SK-N-SH (cell line): ENCODE measurements at regions not wholly inside any gene's neighbourhood (a gene's known extent, or its start where the extent isn't known, plus 50 kb on each side); places are given as distances from the start of the nearest gene placed in this dataset.

Experiments used
- CTCF ChIA-PET: fragments of 300-600, 350-600 bp; formaldehyde crosslinking; extraction: SDS; loops from one replicate; lab custom pipeline; 2021; lab: Yijun Ruan, JAX
- POLR2A ChIA-PET: fragments of 350-600 bp; sonication (Branson Sonifier 250); formaldehyde crosslinking; extraction: SDS; loops from one replicate; lab custom pipeline; 2020; ENCODE audit warnings: antibody characterized with exemption, inconsistent platforms; lab: Yijun Ruan, JAX
- DNase-seq: peaks from one replicate; pipeline ENCODE4 v3.0.0; 2012
- H2AFZ ChIP-seq: fragments of 200-600 bp; sonication (generic); 2 replicates; pipeline ENCODE4 v1.8.1; 2016; ENCODE audit warnings: antibody characterized with exemption, mild to moderate bottlenecking, low read depth
- H3F3A ChIP-seq: fragments of 200-600 bp; sonication (generic); replicated peaks from 2 replicates; pipeline ENCODE3; 2016; ENCODE audit warnings: antibody characterized with exemption, mild to moderate bottlenecking; ENCODE audit not compliant: insufficient read depth
- H3K27ac ChIP-seq, 2 experiments: fragments of 200-500 bp in 1 of 2; fragments of 200-600 bp in 1 of 2; sonication (Bioruptor generic) in 1 of 2; sonication (generic), shearing (Covaris generic) in 1 of 2; 2 replicates each; pipeline versions ENCODE4 v1.5.1 to v1.6.1; 2014 to 2016; ENCODE audit warnings: low read depth in 2 of 2, inconsistent platforms in 1 of 2, low read length in 1 of 2, mild to moderate bottlenecking in 1 of 2, mixed read lengths in 1 of 2
- H3K27me3 ChIP-seq: fragments of 200-600 bp; sonication (generic), shearing (Covaris generic); 2 replicates; pipeline ENCODE4 v1.6.1; 2016; ENCODE audit warnings: mixed run types; ENCODE audit not compliant: insufficient read depth
- H3K36me3 ChIP-seq, 2 experiments: fragments of 200-500 bp in 1 of 2; fragments of 200-600 bp in 1 of 2; sonication (Bioruptor generic) in 1 of 2; sonication (generic) in 1 of 2; replicated peaks in 1 of 2; 2 replicates each; pipeline versions ENCODE3 to v1.5.1; 2014 to 2016; ENCODE audit warnings: low read length in 1 of 2, mild to moderate bottlenecking in 1 of 2; ENCODE audit not compliant: insufficient read depth in 2 of 2, control insufficient read depth in 1 of 2
- H3K4me1 ChIP-seq, 2 experiments: fragments of 200-500 bp in 1 of 2; fragments of 200-600 bp in 1 of 2; sonication (Bioruptor generic) in 1 of 2; sonication (generic), shearing (Covaris generic) in 1 of 2; 2 replicates each; pipeline versions ENCODE4 v1.5.1 to v1.6.1; 2014 to 2016; ENCODE audit warnings: low read depth in 1 of 2, low read length in 1 of 2, mixed run types in 1 of 2; ENCODE audit not compliant: insufficient read depth in 2 of 2, control insufficient read depth in 1 of 2
- H3K4me2 ChIP-seq: fragments of 200-600 bp; sonication (generic), shearing (Covaris generic); 2 replicates; pipeline ENCODE4 v1.6.1; 2017; ENCODE audit warnings: mixed run types
- H3K4me3 ChIP-seq, 2 experiments: fragments of 200-500 bp in 1 of 2; fragments of 200-600 bp in 1 of 2; sonication (Bioruptor generic) in 1 of 2; sonication (generic), shearing (Covaris generic) in 1 of 2; 2 replicates each; pipeline versions ENCODE4 v1.5.1 to v1.8.1; 2014 to 2016; ENCODE audit warnings: low read depth in 2 of 2, inconsistent platforms in 1 of 2, low read length in 1 of 2, mild to moderate bottlenecking in 1 of 2, mixed read lengths in 1 of 2, moderate library complexity in 1 of 2
- H3K79me2 ChIP-seq: fragments of 200-600 bp; sonication (generic); 2 replicates; pipeline ENCODE4 v1.8.1; 2017; ENCODE audit warnings: mild to moderate bottlenecking; ENCODE audit not compliant: insufficient read depth
- H3K9ac ChIP-seq: fragments of 200-600 bp; sonication (generic); 2 replicates; pipeline ENCODE4 v1.6.1; 2017; ENCODE audit warnings: mixed run types
- H3K9me2 ChIP-seq: fragments of 200-600 bp; sonication (generic); 2 replicates; pipeline ENCODE4 v1.6.1; 2017; ENCODE audit warnings: mixed run types
- H3K9me3 ChIP-seq: fragments of 200-600 bp; sonication (generic); 2 replicates; pipeline ENCODE4 v1.6.1; 2017; ENCODE audit warnings: mixed run types, mild to moderate bottlenecking, moderate library complexity
- H4K20me1 ChIP-seq: fragments of 200-600 bp; sonication (generic); 2 replicates; pipeline ENCODE4 v1.6.1; 2017; ENCODE audit warnings: mild to moderate bottlenecking, mixed run types; ENCODE audit not compliant: insufficient read depth
- CHD2 ChIP-seq: fragments of 150-350 bp; IDR thresholded peaks from 2 replicates; pipeline ENCODE4 v1.6.1; 2018; ENCODE audit warnings: low read length; ENCODE audit not compliant: partially characterized antibody
- EP300 ChIP-seq, 2 experiments: IDR thresholded peaks; 2 replicates each; pipeline versions ENCODE4 v1.4.0 to v1.6.1; 2012; ENCODE audit warnings: borderline replicate concordance in 1 of 2, low read depth in 1 of 2, low read length in 1 of 2
- GABPA ChIP-seq: IDR thresholded peaks from 2 replicates; pipeline ENCODE4 v1.4.0; 2012; ENCODE audit warnings: low read depth, mild to moderate bottlenecking
- GATA2 ChIP-seq: sonication (generic); formaldehyde crosslinking; IDR thresholded peaks from 2 replicates; pipeline ENCODE4 v1.5.0; 2020; ENCODE audit warnings: mild to moderate bottlenecking, missing genetic modification reagents
- JUND ChIP-seq: IDR thresholded peaks from 2 replicates; pipeline ENCODE4 v1.4.0; 2012
- MEF2A ChIP-seq: IDR thresholded peaks from 2 replicates; pipeline ENCODE4 v1.4.0; 2012; ENCODE audit warnings: low read depth, borderline replicate concordance
- NFIC ChIP-seq: IDR thresholded peaks from 2 replicates; pipeline ENCODE4 v1.4.0; 2012; ENCODE audit warnings: borderline replicate concordance
- POLR2AphosphoS5 ChIP-seq: IDR thresholded peaks from 2 replicates; pipeline ENCODE4 v1.6.1; 2012; ENCODE audit warnings: low read depth, low read length
- RAD21 ChIP-seq: IDR thresholded peaks from 2 replicates; pipeline ENCODE4 v1.6.1; 2012; ENCODE audit warnings: mild to moderate bottlenecking, low read length
- RCOR1 ChIP-seq: fragments of 150-350 bp; IDR thresholded peaks from 2 replicates; pipeline ENCODE4 v1.6.1; 2017; ENCODE audit warnings: antibody characterized with exemption, low read length
- SMC3 ChIP-seq: IDR thresholded peaks from 2 replicates; pipeline ENCODE4 v1.6.1; 2012; ENCODE audit warnings: low read depth, low read length, improper control_type of control experiment
- TEAD4 ChIP-seq: IDR thresholded peaks from 2 replicates; pipeline ENCODE4 v1.4.0; 2012; ENCODE audit warnings: mild to moderate bottlenecking, borderline replicate concordance; ENCODE audit not compliant: insufficient read depth
- WGBS: methylation state at CpG from one replicate; pipeline ENCODE4 v1.1.6; 2017; ENCODE audit warnings: low lambda C conversion rate; 5-methylcytosine and 5-hydroxymethylcytosine counted together
- TF ChIP-seq, protein P1 (sequence below): fragments of 150-350 bp; IDR thresholded peaks from 2 replicates; pipeline ENCODE4 v1.6.1; 2016; ENCODE audit warnings: mild to moderate bottlenecking, low read depth, low read length
- TF ChIP-seq, protein P2 (sequence below): fragments of 150-350 bp; IDR thresholded peaks from 2 replicates; pipeline ENCODE4 v1.6.1; 2017; ENCODE audit warnings: antibody characterized with exemption, low read length, low read depth, borderline replicate concordance
- TF ChIP-seq, protein P3 (sequence below): IDR thresholded peaks from 2 replicates; pipeline ENCODE4 v1.4.0; 2012; ENCODE audit warnings: low read depth
- TF ChIP-seq, protein P4 (sequence below): IDR thresholded peaks from 2 replicates; pipeline ENCODE4; 2012

DNA sequence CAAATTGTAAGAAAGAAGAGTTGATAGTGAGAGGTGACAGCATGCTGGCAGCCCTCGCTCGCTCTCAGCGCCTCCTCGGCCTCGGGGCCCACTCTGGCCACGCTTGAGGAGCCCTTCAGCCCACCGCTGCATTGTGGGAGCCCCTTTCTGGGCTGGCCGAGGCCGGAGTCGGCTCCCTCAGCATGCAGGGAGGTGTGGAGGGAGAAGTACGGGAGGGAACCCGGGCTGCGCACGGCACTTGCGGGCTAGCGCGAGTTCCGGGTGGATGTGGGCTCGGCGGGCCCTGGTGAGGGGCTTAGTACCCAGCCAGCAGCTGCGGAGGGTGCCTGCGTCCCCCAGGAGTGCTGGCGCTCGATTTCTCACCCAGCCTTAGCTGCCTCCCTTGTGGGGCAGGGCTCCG, 539.7 kb upstream of the CCDC179 start:
- H3K27me3 ChIP-seq, result no peaks in the 10 kb centered on the region
- H4K20me1 ChIP-seq, result no peaks in the 10 kb centered on the region
- POLR2A ChIA-PET, result no interaction called here
- H3F3A ChIP-seq, result no peaks in the 10 kb centered on the region
- H3K9me2 ChIP-seq, result no peaks in the 10 kb centered on the region
- H3K4me2 ChIP-seq, result no peak overlapping the region
- no peak overlapping the region for H3K9ac ChIP-seq
- WGBS, result 86% methylated on average over 18 of the region's 25 CpGs
- H2AFZ ChIP-seq, result no peak overlapping the region
- H3K36me3 ChIP-seq, result no peaks in the 10 kb centered on the region
- TF ChIP-seq CHD2, result no peak
- TF ChIP-seq, protein P1, sequence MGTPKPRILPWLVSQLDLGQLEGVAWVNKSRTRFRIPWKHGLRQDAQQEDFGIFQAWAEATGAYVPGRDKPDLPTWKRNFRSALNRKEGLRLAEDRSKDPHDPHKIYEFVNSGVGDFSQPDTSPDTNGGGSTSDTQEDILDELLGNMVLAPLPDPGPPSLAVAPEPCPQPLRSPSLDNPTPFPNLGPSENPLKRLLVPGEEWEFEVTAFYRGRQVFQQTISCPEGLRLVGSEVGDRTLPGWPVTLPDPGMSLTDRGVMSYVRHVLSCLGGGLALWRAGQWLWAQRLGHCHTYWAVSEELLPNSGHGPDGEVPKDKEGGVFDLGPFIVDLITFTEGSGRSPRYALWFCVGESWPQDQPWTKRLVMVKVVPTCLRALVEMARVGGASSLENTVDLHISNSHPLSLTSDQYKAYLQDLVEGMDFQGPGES, result no peak
- TF ChIP-seq, protein P2, sequence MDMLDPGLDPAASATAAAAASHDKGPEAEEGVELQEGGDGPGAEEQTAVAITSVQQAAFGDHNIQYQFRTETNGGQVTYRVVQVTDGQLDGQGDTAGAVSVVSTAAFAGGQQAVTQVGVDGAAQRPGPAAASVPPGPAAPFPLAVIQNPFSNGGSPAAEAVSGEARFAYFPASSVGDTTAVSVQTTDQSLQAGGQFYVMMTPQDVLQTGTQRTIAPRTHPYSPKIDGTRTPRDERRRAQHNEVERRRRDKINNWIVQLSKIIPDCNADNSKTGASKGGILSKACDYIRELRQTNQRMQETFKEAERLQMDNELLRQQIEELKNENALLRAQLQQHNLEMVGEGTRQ, result no peak
- TF ChIP-seq GABPA, result no peak
- no peak for TF ChIP-seq JUND
- TF ChIP-seq TEAD4, result no peak
- no peak for TF ChIP-seq EP300 (IDR thresholded peaks at IDR 0.05; ENCODE audit: borderline replicate concordance in 1 of 2, low read depth in 1 of 2, low read length in 1 of 2)
- no peak for TF ChIP-seq GATA2 (CRISPR knock-in tag)
- no peak for TF ChIP-seq MEF2A
- TF ChIP-seq SMC3, result no peak
- no peak for TF ChIP-seq RCOR1
- TF ChIP-seq NFIC, result no peak
- no peak for TF ChIP-seq POLR2AphosphoS5
- TF ChIP-seq RAD21, result no peak
- TF ChIP-seq, protein P3, sequence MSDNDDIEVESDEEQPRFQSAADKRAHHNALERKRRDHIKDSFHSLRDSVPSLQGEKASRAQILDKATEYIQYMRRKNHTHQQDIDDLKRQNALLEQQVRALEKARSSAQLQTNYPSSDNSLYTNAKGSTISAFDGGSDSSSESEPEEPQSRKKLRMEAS, result no peak
- TF ChIP-seq, protein P4, sequence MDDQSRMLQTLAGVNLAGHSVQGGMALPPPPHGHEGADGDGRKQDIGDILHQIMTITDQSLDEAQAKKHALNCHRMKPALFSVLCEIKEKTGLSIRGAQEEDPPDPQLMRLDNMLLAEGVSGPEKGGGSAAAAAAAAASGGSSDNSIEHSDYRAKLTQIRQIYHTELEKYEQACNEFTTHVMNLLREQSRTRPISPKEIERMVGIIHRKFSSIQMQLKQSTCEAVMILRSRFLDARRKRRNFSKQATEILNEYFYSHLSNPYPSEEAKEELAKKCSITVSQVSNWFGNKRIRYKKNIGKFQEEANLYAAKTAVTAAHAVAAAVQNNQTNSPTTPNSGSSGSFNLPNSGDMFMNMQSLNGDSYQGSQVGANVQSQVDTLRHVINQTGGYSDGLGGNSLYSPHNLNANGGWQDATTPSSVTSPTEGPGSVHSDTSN, result no peak
- TF ChIP-seq, all 33 proteins: peak for 0
- DNase-seq, result no peak
- H3K4me3 ChIP-seq, result no peak overlapping the region
- H3K9me3 ChIP-seq, result no peaks in the 10 kb centered on the region
- CTCF ChIA-PET, result no interaction called here
- no peak overlapping the region for H3K27ac ChIP-seq
- no peaks in the 10 kb centered on the region for H3K79me2 ChIP-seq
- no peaks in the 10 kb centered on the region for H3K4me1 ChIP-seq
